ENCODE measurements at regions not wholly inside any gene's neighbourhood (a gene's known extent, or its start where the extent isn't known, plus 50 kb on each side); places are given as distances from the start of the nearest gene placed in this dataset.
"Not testable (repeated sequence)": the region's sequence is repeated elsewhere in the genome, so short reads cannot be mapped to it uniquely, and the experiment has no call there.

DNA sequence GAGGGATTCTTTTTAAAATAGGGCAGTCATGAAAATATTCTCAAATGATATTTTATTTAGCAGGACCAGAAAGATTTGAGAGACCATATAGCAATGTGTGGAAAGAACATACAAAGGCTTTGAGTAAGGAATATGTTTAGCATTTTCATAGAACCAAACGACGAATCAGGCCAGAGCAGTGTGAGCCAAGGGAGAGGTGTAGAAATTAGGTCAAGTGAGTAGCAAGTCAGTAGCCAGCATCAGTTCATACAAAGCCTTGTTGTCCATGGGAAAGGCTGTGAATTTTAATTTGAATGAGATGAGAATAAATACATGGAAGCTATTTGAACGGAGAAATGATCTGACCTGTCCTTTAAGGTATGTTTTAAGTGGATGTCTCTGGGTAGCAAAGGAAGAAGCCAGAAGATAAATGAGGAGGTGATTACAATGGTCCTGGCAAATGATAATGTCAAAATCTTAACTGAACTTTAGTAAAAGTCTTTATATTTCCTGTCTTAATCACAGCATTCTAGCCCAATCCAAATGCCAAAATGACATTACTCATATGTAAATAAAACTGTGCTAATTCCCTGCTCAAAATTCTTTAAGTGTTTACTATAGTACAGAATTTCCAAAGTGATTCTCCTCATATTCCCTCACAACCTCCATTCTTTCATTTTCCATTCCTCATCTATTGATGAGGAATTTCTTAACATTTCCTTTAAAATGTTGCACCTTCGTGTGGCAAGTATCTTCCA is 155.7 kb upstream of the SLIT2 start:
- DNase-seq: no peak
- no peak for TF ChIP-seq GATA1 (IDR thresholded peaks at IDR 0.05; ENCODE audit: low read depth, low read length)
- no peak for TF ChIP-seq POLR2A (IDR thresholded peaks at IDR 0.05; ENCODE audit: low read length)

DNA sequence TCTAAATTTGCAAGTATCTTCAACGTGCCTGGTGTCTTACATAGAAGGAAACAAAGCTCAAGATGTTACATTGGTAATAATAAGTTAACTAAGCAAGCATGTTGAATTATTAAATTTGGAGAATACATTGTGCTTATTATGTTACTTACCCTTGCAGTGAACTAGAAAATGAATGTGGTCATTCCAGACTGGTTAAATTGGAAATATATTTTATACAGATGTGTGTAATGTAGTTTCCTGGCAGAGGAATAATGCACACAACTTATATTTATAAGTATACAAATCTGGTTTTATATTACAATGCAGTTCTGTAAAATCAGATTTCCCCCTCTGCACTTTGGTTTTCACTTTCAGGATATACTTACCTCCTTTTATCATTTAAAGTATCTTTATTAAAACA is 159.9 kb upstream of the SLIT2 start:
- DNase-seq: no peak
- no peak for TF ChIP-seq POLR2A (IDR thresholded peaks at IDR 0.05; ENCODE audit: low read length)
- TF ChIP-seq GATA1 (IDR thresholded peaks at IDR 0.05; ENCODE audit: low read depth, low read length): no peak

DNA sequence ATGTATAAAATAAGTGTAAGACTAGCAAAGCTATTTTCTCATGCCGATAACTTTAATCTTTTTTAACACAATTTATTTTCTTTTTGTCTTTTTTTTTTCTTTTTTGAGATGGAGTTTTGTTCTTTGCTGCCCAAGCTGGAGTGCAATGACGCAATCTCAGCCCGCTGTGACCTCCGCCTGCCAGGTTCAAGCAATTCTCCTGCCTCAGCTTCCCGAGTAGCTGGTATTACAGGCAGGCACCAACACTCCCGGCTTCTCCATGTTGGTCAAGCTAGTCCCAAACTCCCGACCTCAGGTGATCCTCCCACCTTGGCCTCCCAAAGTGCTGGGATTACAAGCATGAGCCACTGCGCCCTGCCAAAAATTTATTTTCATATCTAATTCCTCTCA is 164.2 kb upstream of the SLIT2 start:
- TF ChIP-seq GATA1 (IDR thresholded peaks at IDR 0.05; ENCODE audit: low read depth, low read length): no peak
- TF ChIP-seq POLR2A (IDR thresholded peaks at IDR 0.05; ENCODE audit: low read length): no peak
- no peak for DNase-seq

- TF ChIP-seq GATA1 (IDR thresholded peaks at IDR 0.05; ENCODE audit: low read depth, low read length) (no peak), POLR2A (IDR thresholded peaks at IDR 0.05; ENCODE audit: low read length) (no peak)
- peak in 1 of 2 experiments; percentile 2 for DNase-seq
These were observed 164.7 kb upstream of the SLIT2 start for GRCh38 chr4:20086799-20087521.

GRCh38 chr4:20086067-20086798 is 165.5 kb upstream of the SLIT2 start:
- no peak for DNase-seq
- TF ChIP-seq POLR2A (IDR thresholded peaks at IDR 0.05; ENCODE audit: low read length): no peak
- TF ChIP-seq GATA1 (IDR thresholded peaks at IDR 0.05; ENCODE audit: low read depth, low read length): no peak

DNA sequence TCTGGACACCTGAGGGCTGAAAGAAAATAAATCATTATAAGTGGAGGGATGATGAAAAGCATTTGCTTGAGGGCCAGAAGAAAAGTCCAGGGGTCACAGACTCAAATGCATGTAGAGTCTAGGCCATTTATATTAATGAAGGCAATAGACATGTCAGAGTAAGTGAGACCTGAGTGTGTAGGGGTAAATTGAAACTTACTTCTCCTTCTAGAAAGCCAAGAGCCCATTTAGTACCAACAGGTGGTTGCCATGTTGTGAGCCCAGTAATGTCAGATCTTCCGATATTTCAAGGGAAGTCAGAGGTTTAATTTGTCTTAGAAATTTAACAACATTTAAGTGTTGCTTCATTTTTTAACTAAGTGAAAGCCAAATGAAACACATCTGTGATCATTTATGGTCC is 166.1 kb upstream of the SLIT2 start:
- DNase-seq: no peak
- TF ChIP-seq POLR2A (IDR thresholded peaks at IDR 0.05; ENCODE audit: low read length): no peak
- TF ChIP-seq GATA1 (IDR thresholded peaks at IDR 0.05; ENCODE audit: low read depth, low read length): no peak

GRCh38 chr4:20085156-20085555 is 166.5 kb upstream of the SLIT2 start:
- no peak for TF ChIP-seq GATA1 (IDR thresholded peaks at IDR 0.05; ENCODE audit: low read depth, low read length)
- no peak for TF ChIP-seq POLR2A (IDR thresholded peaks at IDR 0.05; ENCODE audit: low read length)
- no peak for DNase-seq

DNA sequence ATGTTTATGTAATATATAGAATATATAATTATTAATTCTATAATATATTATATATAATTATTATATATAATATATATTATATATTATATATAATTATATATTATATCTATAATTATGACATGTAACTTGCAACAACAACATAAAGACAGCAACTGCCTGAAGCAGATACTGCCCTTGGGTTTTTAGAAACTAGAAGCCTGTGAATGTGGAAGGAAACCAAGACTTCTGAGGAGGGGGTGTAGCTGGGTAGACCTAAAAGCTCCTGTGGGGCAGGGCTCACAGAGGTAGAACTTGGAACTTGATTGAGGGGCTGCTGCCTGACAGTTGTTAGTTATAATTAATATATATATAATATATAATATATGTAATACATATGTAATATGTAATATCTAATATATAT is 167.2 kb upstream of the SLIT2 start:
- DNase-seq: no peak
- no peak for TF ChIP-seq POLR2A (IDR thresholded peaks at IDR 0.05; ENCODE audit: low read length)
- no peak for TF ChIP-seq GATA1 (IDR thresholded peaks at IDR 0.05; ENCODE audit: low read depth, low read length)

DNA sequence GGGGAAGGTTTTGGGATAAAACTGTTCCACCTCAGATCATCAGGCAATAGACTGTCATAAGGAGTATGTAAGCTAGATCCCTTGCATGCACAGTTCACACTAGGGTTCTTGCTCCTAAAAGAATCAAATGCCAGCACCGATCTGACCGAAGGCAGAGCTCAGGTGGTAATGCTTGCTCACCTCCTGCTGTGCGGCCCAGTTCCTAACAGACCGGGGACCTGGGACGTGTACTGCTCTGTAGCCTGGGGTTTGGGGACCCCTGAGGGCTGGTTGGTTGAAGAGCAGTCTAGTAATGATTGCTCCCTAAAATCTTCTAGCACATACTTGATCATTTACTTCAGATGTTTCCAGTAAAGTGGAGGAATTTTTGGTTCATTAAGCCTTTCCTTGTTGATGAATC is 173.1 kb upstream of the SLIT2 start:
- no peak for DNase-seq
- TF ChIP-seq GATA1 (IDR thresholded peaks at IDR 0.05; ENCODE audit: low read depth, low read length): no peak
- TF ChIP-seq POLR2A (IDR thresholded peaks at IDR 0.05; ENCODE audit: low read length): no peak

DNA sequence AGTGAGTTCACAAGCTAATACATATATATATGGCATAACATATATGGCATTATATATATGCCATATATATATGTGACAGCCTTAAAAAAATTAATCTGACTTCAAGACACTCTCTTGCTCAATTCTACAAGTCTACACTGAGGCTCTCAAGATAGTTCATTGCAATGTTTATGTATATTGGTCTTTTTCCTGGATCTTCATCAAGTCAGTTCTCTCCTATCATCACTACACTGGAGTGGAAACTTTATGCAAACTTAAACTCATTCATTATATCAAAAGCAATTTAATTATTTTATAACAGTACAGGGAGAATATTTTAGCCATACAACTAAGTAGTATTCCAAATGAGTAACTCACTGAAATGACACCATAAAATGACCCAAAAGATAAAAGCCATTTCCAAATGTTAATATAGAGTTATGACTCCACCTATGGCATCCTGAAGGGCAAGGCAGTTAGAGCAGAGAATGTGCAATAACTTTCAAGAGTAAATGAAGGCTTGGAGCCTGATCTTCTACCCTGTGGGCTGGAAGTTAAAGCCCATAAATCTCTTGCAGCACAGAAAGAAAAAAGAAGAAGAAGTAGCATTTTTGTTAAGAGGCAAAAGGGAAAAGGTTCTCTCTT is 176.3 kb upstream of the SLIT2 start:
- no peak for DNase-seq
- TF ChIP-seq GATA1 (IDR thresholded peaks at IDR 0.05; ENCODE audit: low read depth, low read length): no peak
- no peak for TF ChIP-seq POLR2A (IDR thresholded peaks at IDR 0.05; ENCODE audit: low read length)

GRCh38 chr4:20074450-20074849 is 177.3 kb upstream of the SLIT2 start:
- TF ChIP-seq GATA1 (IDR thresholded peaks at IDR 0.05; ENCODE audit: low read depth, low read length) (no peak), POLR2A (IDR thresholded peaks at IDR 0.05; ENCODE audit: low read length) (no peak)
- no peak for DNase-seq

GRCh38 chr4:20065952-20066351 is 185.8 kb upstream of the SLIT2 start:
- no peak for TF ChIP-seq GATA1 (IDR thresholded peaks at IDR 0.05; ENCODE audit: low read depth, low read length)
- TF ChIP-seq POLR2A (IDR thresholded peaks at IDR 0.05; ENCODE audit: low read length): no peak
- DNase-seq: no peak

- DNase-seq: not testable (repeated sequence)
These were observed 188.8 kb upstream of the SLIT2 start for GRCh38 chr4:20062857-20063256.

- no peak for DNase-seq
- TF ChIP-seq POLR2A (IDR thresholded peaks at IDR 0.05; ENCODE audit: low read length) (no peak), GATA1 (IDR thresholded peaks at IDR 0.05; ENCODE audit: low read depth, low read length) (no peak)
These were observed 189.7 kb upstream of the SLIT2 start for GRCh38 chr4:20062054-20062453.

Data from erythroblast (primary cell).